Activated naive CD4-positive, alpha-beta T cell treated with Interleukin-2 at 50 U/mL for 16 hours (primary cell): ENCODE measurements at regions not wholly inside any gene's neighbourhood (a gene's known extent, or its start where the extent isn't known, plus 50 kb on each side); places are given as distances from the start of the nearest gene placed in this dataset.
"Not testable (repeated sequence)": the region's sequence is repeated elsewhere in the genome, so short reads cannot be mapped to it uniquely, and the experiment has no call there.

Experiments
- DNase-seq: peaks from one replicate; pipeline ENCODE4 v3.0.0-alpha.2; 2020

DNA sequence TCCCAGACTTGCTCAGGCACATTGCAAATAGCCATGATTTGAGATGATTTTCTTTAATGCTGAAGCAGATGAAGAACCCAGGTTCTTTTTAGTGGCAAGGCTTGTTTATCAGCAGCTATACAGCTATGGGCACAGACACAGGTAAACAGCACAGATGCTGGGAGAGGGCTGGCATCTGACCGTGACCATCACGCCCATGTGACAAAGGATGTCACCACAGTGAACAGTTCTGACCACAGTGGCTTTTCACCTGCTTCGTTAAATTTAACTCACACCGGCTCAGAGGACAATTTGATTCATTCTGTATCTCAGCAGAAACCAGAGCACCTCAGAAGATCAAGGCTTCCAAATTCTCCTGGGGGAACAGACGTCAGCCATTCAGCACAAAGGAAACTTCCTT, 142.6 kb downstream of the CDH26 start:
- no peak for DNase-seq

DNA sequence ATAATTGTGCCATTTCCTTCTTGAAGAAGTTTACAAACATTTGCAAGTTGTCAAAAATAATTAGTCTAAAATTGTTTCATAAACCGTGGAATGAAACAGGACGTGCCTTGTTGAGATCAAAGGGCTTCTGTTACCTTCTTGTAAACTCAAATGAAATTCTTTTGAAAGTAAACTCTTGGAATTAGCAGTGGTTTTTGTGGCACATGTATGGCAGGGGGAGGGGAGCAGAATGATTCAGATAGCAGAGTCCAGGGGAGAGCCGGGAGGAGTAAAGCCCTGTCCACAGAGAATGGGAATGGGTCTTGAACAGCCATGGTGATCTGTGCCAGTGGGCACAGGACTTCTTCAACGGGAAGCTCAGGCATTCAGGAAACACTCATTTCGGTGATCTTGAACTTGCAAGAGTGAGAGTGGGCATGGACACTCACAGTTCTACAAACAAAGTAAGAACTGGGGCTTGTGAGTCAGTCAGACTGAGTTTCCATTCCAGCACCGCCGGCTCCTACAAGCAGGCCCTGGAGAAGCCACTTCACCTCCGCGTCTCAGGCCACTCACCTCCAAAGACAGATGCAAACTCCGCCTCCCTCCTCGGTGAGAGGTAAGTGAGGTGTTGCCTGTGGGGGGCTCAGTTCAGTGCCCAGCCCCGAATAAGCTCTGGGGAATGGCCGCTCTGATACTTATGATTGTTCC, 143.1 kb downstream of the CDH26 start:
- no peak for DNase-seq

DNA sequence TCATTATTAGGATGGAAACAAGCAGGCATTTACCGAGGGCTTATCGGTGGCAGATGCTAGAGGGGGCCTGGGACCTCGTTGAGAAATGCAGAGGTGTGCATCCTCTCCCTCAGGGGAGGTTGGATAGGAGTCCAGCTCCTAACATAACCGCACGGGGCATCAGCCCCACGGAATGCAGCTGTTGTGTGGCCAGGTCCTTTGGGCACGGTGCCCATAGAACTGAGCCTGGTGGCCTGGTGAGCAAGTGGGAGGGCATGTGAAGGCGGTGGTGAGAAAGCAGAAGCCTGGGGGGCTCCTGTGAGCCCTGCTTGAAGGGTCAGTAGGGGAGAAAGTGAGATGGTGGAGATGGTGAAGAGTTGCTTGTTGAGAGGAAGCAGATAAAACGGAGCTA, 143.7 kb downstream of the CDH26 start:
- no peak for DNase-seq

DNA sequence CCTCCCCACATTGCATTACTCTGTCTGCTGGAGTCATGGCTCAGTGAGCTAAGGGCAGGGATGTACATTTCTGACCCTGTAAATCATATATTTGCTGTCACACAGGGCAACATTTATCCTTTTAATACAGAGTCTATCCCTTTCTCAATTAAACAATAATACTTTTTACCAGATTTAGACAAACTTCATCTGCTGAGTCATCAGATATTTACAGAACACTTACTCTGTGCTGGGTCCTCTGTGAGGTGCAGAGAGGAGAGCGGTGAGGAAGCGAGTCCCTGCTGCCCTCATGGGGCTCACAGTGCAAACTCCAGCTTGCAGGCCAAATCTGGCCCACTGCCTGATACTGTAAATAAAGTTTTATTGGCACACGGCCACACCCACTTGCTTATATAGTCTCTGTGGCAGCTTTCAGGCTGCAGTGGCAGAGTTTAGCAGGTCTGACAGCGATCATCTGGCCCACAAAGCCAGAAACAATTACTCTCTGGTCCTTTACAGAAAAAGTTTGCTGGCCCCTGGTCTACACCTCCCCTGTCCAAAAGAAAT, 144.5 kb downstream of the CDH26 start:
- DNase-seq = no peak

DNA sequence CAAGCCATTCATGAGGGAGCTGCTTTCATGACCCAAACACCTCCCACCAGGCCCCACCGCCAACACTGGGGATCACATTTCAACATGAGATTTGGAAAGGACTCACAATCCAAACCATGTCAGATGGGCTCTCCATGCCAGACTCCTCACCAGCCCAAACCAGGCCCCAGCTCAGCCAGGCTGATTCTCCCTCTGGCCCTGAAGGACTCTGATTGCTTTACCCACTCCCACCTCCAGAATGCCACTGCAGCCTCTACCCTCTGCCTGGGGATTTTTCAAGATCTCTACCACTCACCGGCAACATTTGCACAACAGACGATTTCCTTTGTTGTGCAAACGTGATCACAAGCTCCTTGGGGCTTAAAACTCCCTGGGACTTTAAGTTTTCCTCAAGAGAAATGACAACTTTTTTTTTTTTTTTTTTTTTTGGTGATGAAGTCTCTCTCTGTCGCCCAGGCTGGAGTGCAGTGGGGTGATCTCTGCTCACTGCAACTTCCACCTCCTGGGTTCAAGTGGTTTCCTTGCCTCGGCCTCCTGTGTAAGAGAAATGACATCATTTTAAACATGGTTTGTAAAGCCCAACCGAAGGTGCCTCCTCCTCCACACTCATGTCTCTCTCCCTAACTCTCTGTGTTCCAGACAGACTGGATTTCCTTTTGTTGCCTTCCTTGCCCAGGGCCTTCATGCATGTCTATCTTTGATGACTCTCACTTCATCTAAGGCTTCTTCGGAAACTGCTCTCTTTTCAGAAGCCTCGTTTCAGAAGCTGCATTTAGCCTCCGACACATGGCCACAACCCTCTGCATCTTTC, 147.0 kb downstream of the CDH26 start:
- DNase-seq = no peak

DNA sequence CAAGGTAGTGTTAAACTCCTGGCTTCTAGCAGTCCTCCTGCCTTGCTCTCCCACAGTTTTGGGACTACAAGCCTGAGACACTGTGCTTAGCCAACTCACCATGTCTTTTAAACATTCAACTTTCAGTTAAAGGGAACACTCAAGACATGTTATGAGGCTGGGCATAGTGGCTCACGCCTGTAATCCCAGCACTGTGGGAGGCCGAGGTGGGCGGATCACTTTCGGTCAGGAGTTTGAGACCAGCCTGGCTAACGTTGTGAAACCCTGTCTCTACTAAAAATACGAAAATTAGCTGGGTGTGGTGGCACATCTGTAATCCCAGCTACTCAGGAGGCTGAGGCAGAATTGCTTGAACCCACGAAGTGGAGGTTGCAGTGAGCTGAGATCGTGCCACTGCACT, 148.0 kb downstream of the CDH26 start:
- DNase-seq = not testable (repeated sequence)

DNA sequence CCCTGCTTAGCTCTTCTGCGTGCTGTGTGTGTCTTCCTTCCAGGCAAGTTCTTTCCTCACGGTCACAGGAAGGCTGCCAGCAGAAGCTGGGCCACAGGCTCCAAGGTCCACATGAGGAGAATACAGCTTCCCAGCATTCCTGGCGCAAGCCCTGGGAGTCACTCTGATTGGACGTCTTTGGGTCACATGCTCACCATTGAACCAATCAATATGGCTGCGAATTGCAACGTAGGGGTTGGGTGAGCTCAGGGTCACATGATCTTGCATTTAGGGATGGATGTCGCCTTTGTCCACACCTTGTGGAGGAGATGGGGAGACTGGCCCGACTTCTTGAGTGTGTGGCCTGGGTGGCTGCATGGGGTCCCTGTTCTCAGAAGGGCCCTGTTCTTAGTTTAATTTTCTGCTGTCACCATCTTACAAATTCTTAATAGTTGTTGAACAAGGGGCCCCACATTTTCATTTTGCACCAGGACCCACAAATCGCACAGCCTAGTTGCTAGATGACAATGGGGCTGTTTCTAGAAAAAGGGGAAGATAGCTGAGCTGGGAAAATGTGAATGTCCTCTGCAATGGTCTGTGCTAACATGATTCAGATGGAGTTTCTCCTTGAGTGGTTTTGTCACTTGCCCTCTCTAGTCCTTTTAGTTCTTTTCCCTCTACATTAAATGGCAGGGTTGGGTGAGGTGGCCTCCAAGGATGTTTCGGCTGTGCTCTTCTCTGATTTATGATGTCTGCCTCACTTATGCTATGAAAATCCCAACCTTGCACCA, 149.6 kb downstream of the CDH26 start:
- DNase-seq = no peak

DNA sequence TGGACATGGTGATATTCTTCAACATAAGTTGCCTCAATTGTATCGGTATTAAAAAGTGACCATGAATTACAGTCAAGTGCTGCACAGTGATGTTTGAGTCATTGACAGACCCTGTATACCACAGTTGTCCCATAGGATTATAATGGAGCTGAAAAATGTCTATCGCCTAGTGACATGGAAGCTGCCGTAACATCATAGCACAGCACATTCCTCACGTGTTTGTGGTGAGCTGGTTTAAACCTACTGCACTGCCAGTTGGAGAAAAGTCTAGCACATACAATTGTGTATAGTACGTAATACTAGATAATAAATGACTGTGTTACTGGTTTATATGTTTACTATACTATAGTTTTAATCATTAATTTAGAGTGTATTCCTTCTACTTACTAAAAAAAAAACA, 150.2 kb downstream of the CDH26 start:
- no peak for DNase-seq

DNA sequence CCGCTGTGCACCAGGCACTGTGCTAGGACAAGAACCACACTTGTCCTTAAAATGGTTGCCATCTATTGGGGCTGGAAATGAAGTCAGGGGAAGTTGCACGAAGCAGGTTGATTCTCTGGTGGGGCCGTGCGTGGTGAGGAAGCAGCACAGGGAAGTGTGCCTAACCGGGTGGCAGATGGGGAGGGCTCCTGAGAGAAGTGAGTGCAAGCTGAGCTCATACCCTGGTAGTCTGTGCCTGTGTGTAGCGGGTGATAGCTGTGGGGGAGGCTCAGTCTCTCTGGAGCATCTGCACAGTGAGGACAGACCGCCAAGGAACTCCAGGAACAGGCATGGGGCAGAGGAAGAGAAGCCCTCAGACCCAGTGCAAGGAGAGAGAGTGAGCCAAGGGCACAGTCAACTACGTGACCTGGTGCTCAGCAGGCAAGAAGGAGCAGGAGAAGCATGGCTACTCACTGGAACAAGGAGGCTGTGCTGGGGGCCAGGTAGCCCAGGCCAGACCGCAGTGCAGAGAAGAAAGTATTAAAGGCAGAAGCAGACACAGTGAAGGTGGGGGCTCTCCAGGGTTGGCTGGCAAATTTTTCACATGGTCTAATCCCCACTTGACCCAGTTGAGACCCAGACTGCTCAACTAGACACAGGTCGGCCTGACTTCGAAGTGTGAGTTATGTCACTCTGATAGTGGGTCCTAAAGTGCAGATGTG, 155.0 kb downstream of the CDH26 start:
- no peak for DNase-seq

DNA sequence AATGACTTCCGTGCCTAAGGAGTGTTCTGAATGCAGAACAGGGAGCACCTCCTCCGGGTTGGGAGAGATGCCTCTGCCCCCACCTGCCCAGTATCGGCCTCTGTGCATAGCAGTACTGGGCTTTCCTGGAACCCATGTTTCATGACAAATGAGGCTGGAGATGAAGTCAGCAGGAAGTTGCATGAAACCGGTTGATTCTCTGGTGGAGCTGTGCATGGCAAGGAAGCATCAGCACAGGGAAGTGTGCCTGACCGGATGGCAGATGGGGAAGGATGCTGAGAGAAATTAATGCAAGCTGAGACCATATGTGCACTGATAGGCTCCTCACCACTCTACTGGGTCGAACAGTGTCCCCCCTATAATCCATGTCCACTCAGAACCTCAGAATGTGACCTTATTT, 155.5 kb downstream of the CDH26 start:
- no peak for DNase-seq

DNA sequence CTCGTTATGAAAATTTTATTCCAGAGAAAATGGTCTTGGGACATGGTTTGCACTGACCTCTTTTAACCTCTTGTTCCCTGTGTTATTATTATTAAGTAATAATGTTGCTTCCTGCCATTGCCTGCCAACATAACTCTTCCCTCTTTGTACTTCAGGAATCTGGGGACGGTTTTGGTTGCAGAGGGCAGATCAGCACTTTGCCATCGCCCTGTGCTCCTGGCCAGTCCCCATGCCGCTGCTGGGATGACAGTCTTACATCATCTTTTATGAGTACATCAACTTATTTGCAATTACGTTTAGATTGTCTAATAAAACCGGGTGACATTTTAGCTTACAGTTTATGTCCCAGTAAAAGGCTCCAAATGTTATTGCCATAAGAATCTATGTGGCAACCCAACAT, 157.2 kb downstream of the CDH26 start:
- no peak for DNase-seq

DNA sequence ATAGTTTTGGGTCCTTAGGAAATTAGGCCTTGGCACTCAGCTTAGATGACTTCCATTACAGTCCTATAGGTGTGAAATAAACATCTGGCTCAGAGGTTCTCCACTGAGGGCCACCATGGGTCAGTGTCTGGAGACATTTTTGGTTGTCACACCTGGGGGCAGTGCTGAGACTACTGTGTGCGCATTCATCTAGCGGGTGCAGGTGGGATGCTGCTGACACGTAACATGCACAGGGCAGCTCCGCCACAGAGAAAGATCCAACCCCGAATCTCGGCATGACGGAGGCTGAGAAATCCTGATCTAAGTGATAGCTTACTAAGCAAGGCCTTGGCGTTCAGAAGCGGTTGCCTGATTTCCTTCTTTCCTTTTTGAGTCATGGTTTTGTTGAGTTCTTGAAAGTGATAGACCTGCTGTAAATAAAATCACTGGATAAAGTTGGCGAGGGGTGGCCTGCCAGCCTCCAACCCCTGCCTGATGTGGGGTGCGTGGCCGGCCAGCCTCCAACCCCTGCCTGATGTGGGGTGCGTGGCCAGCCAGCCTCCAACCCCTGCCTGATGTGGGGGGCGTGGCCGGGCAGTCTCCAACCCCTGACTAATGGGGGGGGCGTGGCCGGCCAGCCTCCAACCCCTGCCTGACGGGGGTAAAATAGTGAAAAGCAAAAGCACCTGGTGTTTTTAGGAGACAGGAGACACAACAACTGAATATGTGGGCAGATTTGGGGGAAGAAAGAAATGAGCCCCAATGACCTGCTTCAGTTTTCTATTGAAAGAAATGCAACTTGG, 158.1 kb downstream of the CDH26 start:
- no peak for DNase-seq

DNA sequence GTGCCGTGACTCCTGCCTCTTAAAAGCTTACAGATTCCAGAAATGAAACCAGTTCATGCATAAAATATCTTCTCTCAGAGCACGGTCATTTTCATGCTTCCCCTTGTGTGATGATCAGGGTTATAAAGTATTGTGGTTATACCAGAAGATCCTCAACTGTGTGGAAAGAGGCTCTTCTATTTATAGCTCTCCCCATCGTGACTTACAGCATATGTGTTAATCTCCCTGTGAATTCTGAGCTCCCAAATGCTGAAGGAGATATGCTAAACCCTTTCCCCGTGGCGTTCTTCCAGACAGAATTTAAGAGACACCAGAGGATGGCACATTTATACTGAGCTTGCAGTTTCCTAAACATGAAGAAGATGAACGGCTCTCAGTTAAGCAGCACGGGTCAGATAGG, 158.8 kb downstream of the CDH26 start:
- no peak for DNase-seq

DNA sequence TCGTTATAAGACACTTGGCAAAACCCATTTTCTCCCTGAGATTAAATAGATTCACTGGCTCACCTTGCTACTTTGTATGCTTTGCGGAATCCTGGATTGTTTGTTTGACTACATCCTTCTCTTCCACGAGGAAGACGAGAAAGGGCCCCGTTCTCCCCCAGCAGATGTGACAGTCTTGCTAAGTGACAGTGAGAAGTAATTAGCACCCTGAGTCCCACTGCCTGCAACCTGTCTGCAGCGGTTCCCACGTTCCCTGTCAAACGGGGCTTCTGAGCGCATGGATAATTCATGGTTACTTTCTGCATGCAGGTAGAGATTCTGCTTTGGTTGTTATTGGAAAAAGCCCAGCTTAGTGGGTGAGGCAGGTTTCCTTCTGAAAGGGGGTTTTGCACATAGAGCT, 163.7 kb downstream of the CDH26 start:
- DNase-seq = no peak

DNA sequence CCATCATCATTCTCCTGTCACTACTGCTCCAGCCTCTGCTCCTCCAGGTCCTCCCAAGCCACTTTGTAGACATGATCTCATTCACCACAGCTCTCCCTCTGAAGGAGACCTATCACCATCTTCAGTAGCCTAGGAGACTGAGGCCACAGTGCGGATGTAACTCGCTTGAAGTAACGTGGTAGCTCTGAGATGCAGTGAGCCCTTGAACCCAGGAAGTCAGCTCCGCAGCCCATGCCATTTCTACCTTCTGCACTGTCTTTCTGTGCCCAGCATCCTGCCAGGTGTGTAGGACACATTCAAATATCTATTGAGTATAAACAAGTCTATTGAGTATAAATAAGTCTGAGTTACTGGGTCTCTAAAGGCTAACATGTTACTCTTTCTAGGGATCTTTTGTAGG, 164.4 kb downstream of the CDH26 start:
- DNase-seq = no peak

DNA sequence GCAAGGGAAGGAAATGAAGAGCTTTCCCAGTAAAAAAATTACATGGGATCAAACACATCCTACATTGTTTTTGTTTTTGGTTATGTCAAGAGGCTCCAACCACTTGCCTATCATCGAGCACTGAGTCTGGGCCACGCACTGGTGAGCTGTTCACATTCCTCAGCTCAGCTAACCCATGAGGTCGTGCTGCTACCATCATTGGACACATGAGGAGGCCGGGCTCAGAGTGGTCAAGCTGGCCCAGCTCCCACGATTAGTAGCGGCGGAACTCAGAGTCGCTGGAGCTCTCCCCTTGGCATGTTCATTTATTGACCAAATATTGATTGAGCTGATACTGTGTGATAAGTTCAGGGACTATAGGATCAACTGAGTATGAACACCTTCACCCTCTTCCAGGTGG, 164.9 kb downstream of the CDH26 start:
- no peak for DNase-seq

DNA sequence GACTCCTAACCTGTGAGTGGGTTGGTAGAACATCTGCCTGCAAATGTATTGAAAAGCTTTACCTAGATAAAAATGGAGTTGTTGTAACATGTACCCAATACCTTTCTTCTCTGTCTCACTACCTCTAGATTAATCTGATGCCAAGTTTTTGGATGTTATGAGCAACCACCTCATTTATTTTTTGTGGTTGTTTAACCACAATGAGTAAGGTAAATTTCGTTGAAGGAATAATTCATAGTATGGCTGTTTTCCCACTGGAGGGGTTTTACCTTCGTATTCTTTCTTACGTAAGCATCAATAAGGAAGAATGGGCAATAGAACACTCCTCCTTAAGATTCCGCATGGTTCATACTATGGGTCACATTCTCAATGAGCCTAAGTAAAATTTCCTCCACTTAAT, 165.4 kb downstream of the CDH26 start:
- DNase-seq = no peak

DNA sequence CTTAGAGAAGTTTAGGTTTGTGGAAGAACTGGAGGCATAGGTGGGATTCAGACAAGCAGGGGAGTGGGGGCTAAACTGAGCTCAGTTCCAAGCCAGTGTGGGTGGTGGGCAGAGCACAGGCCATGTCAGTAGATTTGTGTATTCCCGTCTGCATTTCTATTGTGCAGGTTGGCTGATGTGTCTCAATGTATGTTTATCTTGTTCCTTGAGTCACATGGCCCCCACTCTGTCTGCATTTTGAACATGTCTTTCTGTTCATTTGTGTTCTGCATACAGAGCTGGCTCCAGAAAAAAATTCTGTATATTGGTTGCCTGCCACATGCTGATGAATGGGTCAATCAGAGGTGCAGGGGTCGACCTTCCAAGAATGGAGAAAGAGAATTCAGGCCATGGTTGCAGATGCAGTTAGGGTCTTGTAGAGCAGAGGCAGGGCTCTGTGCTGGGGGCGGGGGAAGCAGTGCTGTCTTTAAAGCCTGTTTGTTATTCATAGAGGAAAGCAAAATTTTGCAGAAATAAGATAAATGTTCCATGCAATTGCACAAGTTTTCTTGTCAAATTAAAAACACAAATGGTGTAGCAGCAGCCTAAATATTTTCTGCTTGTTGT, 166.7 kb downstream of the CDH26 start:
- DNase-seq = no peak

DNA sequence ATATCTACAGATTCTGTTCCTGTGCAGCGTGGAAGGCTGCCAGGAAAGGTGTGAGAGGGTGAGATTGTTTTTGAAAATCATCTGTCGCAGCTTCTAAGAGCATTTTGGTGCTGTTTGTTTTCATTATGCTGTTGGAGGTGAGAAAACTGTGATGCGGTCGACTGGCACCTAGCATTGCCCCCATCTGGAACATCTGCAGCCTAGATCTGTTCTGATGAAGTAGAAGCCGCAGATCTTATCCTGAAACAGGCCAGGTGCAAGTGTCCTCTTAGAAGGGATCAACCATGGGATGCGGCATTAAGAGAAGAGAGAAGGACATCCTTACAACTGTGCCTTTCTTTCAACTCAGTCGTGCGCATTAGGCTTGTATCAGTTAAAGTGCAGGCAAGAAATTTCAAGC, 167.3 kb downstream of the CDH26 start:
- DNase-seq = no peak

DNA sequence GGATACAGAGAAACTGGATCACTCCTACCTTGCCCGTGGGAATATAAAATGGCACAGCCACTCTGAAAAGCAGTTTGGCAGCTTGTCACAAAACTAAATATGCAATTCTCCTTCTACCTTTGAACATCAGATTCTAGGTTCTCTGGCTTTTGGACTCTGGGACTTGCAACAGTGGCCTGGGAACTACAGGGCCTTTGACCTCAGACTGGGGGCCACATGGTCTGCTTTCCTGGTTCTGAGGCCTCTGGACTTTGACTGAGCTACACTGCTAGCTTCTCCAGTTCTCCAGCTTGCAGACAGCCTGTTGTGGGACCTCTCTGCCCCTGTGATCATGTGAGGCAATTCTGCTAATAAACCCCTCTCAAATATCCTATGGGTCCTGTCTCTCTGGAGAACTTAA, 168.8 kb downstream of the CDH26 start:
- no peak for DNase-seq

DNA sequence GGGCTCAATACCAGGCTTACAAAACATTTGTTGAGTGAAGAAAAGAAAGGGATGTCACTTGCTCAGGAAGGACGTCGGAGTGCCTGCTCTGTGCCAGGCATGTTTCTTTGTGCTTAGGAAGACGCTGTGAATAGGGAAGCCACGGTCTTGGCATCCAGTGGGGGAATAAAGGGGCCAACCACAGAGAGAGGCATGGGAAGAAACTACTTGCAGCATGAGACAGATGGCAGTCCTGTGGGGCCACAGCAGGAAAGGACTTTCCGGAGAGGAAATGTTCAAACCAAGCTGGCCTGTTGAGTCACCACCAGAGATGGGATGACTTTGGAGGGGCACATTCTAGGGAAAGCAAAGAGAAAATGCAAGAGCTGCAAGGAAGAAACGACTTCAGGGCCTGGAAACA, 173.2 kb downstream of the CDH26 start:
- no peak for DNase-seq
